Panc1 (cell line): ENCODE measurements at regions not wholly inside any gene's neighbourhood (a gene's known extent, or its start where the extent isn't known, plus 50 kb on each side); places are given as distances from the start of the nearest gene placed in this dataset.

ENCODE experiments used
- ATAC-seq: fragments of 200-7000 bp; cut with Tn5 transposase; 2 replicates; pipeline ENCODE4 v1.9.1; 2020; ENCODE audit warnings: mild to moderate bottlenecking, moderate library complexity
- BruUV-seq: library from RNA; stranded (reverse); fragments of 400-500 nt; replicated peaks from 2 replicates; lab custom pipeline; 2021; lab: Mats Ljungman, UMichigan
- CTCF ChIA-PET: fragments of 300-600 bp; sonication (Branson Sonifier 250); formaldehyde crosslinking; loops from one replicate; lab custom pipeline; 2022; ENCODE audit warnings: antibody characterized with exemption; lab: Charles Lee
- POLR2A ChIA-PET: fragments of 300-600 bp; sonication (Branson Sonifier 250); formaldehyde crosslinking; loops from one replicate; lab custom pipeline; 2022; ENCODE audit warnings: antibody characterized with exemption; lab: Charles Lee
- DNase-seq: peaks from one replicate; pipeline ENCODE4 v3.0.0-alpha.2; 2010; ENCODE audit warnings: low read depth, low spot score
- H3K27ac ChIP-seq: 2 replicates; pipeline ENCODE4 v1.5.1; 2011; ENCODE audit warnings: mild to moderate bottlenecking, low read length, inconsistent platforms
- H3K27me3 ChIP-seq: fragments of 200-500 bp; sonication (Bioruptor generic); 2 replicates; pipeline ENCODE4 v1.6.0; 2014; ENCODE audit warnings: low read length, inconsistent platforms; ENCODE audit not compliant: control insufficient read depth, insufficient read depth
- H3K36me3 ChIP-seq: fragments of 200-500 bp; sonication (Bioruptor generic); 2 replicates; pipeline ENCODE4 v1.5.1; 2014; ENCODE audit warnings: inconsistent platforms, mild to moderate bottlenecking, low read length, moderate library complexity; ENCODE audit not compliant: control insufficient read depth, insufficient read depth
- H3K4me1 ChIP-seq: 2 replicates; pipeline ENCODE4 v1.5.1; 2011; ENCODE audit warnings: inconsistent platforms, mild to moderate bottlenecking, low read length, moderate library complexity; ENCODE audit not compliant: control insufficient read depth, insufficient read depth
- H3K4me3 ChIP-seq, 2 experiments: 2 replicates each; pipeline ENCODE4 v1.5.1; 2011 to 2012; ENCODE audit warnings: low read depth in 2 of 2, low read length in 2 of 2, mild to moderate bottlenecking in 2 of 2, inconsistent platforms in 1 of 2, moderate library complexity in 1 of 2
- H3K9me3 ChIP-seq: fragments of 200-500 bp; sonication (Bioruptor generic); 2 replicates; pipeline ENCODE4 v1.5.1; 2014; ENCODE audit warnings: low read depth, mild to moderate bottlenecking, inconsistent platforms, low read length, moderate library complexity; ENCODE audit not compliant: control insufficient read depth, insufficient read depth
- CTCF ChIP-seq: fragments of 450-650 bp; IDR thresholded peaks from 2 replicates; pipeline ENCODE4 v1.5.1; 2017; ENCODE audit warnings: mild to moderate bottlenecking
- POLR2AphosphoS5 ChIP-seq: IDR thresholded peaks from 2 replicates; pipeline ENCODE4 v1.6.1; 2012; ENCODE audit warnings: mild to moderate bottlenecking, low read depth, low read length, moderate library complexity
- REST ChIP-seq, 2 experiments: IDR thresholded peaks; 2 replicates each; pipeline ENCODE4 v1.6.1; 2011 to 2012; ENCODE audit warnings: low read depth in 2 of 2, control low read depth in 1 of 2, low read length in 1 of 2, mild to moderate bottlenecking in 1 of 2, moderate library complexity in 1 of 2; ENCODE audit not compliant: insufficient read depth in 1 of 2
- SIN3A ChIP-seq: IDR thresholded peaks from 2 replicates; pipeline ENCODE4 v1.6.1; 2012; ENCODE audit warnings: low read depth, mild to moderate bottlenecking, low read length, moderate library complexity, borderline replicate concordance; ENCODE audit not compliant: insufficient read depth
- TCF7L2 ChIP-seq: IDR thresholded peaks from 2 replicates; pipeline ENCODE4 v1.6.1; 2011; ENCODE audit warnings: mild to moderate bottlenecking, low read depth, low read length, inconsistent platforms
- in situ Hi-C: cut with HindIII; loops from 2 replicates; pipeline ENCODE4 v1.10.0; 2016; ENCODE audit warnings: low sequenced_read_pairs, low pct_unique_long_range_greater_than_20kb
- intact Hi-C: fragments of 100-400 bp; cut with micrococcal nuclease; formaldehyde crosslinking; loops from one replicate; pipeline ENCODE4 v1.10.0; 2022; ENCODE audit not compliant: unreplicated experiment

GRCh38 chr1:29865051-29865450 is 628.7 kb downstream of the PTPRU start:
- no peak overlapping the region for H3K4me3 ChIP-seq
- no peak for DNase-seq
- no peaks in the 10 kb centered on the region for H3K36me3 ChIP-seq
- H3K27ac ChIP-seq, result no peak overlapping the region
- ChIA-PET POLR2A (no interaction called here), CTCF (no interaction called here)
- peaks cover 4% of the 10 kb centered on the region for H3K27me3 ChIP-seq
- peaks cover 6% of the 10 kb centered on the region for H3K9me3 ChIP-seq
- no peak for TF ChIP-seq POLR2AphosphoS5
- no peak for TF ChIP-seq CTCF
- no peak for TF ChIP-seq SIN3A
- TF ChIP-seq REST (IDR thresholded peaks at IDR 0.05; ENCODE audit: insufficient read depth in 1 of 2, low read depth in 2 of 2, low read length in 1 of 2), result no peak
- no peak for TF ChIP-seq TCF7L2
- intact Hi-C loops (no loop called here), in situ Hi-C loops (no loop called here)
- no peak for ATAC-seq
- no TSS peak for BruUV-seq
- H3K4me1 ChIP-seq, result no peaks in the 10 kb centered on the region

GRCh38 chr1:29864431-29865022 is 628.2 kb downstream of the PTPRU start:
- H3K27ac ChIP-seq, result no peak overlapping the region
- H3K4me3 ChIP-seq, result no peak overlapping the region
- H3K4me1 ChIP-seq, result no peaks in the 10 kb centered on the region
- BruUV-seq, result no TSS peak
- DNase-seq (no peak), ATAC-seq (no peak)
- CTCF ChIA-PET, result no interaction called here
- in situ Hi-C loops, result no loop called here
- H3K36me3 ChIP-seq, result no peaks in the 10 kb centered on the region
- no peaks in the 10 kb centered on the region; the same call in 1 of the 2 replicates for H3K27me3 ChIP-seq
- TF ChIP-seq REST (IDR thresholded peaks at IDR 0.05; ENCODE audit: insufficient read depth in 1 of 2, low read depth in 2 of 2, low read length in 1 of 2) (no peak), TCF7L2 (no peak), CTCF (no peak), POLR2AphosphoS5 (no peak), SIN3A (no peak)
- H3K9me3 ChIP-seq, result peaks cover 6% of the 10 kb centered on the region
- POLR2A ChIA-PET, result no interaction called here
- intact Hi-C loops, result no loop called here
